ENCODE measurements at regions not wholly inside any gene's neighbourhood (a gene's known extent, or its start where the extent isn't known, plus 50 kb on each side); places are given as distances from the start of the nearest gene placed in this dataset.

- DNase-seq (ENCODE audit: extremely low read depth in 1 of 4, low spot score in 3 of 4), result no peak
- Histone ChIP-seq H3K4me2 (ENCODE audit: insufficient read depth, low read length) (no peak overlapping the region), H3K4me1 (replicated peaks in 1 of 2; ENCODE audit: control insufficient read depth in 2 of 2, insufficient read depth in 2 of 2, low read length in 2 of 2) (no peaks in the 10 kb centered on the region), H2AFZ (ENCODE audit: low read depth, low read length) (no peak overlapping the region), H3K9me3 (replicated peaks; ENCODE audit: control insufficient read depth, insufficient read depth, low read depth, low read length) (no peaks in the 10 kb centered on the region), H3K36me3 (ENCODE audit: control insufficient read depth, insufficient read depth, low read length) (no peaks in the 10 kb centered on the region), H3K9me1 (ENCODE audit: control insufficient read depth, insufficient read depth, low read length) (no peaks in the 10 kb centered on the region), H3K27ac (ENCODE audit: extremely low read depth, low read depth, low read length) (no peak overlapping the region), H3K79me2 (ENCODE audit: control insufficient read depth, insufficient read depth, low read length) (no peaks in the 10 kb centered on the region), H3K9ac (ENCODE audit: insufficient read depth in 1 of 2, low read depth in 2 of 2, low read length in 2 of 2) (no peak overlapping the region), H4K20me1 (replicated peaks; ENCODE audit: control insufficient read depth, insufficient read depth, low read length) (no peaks in the 10 kb centered on the region), H3K4me3 (no peak overlapping the region), H3K27me3 (ENCODE audit: control insufficient read depth in 2 of 2, insufficient read depth in 2 of 2, low read length in 2 of 2) (no peaks in the 10 kb centered on the region)
- in situ Hi-C loops (cut with MboI) (no loop called here), intact Hi-C loops (cut with micrococcal nuclease) (no loop called here)
- ATAC-seq, result no peak
- ChIA-PET CTCF (ENCODE audit: low intra/inter-chr PET ratio) (no interaction called here), POLR2A (no interaction called here)
- 0% methylated on average over 2 of the region's 2 CpGs for WGBS (ENCODE audit: insufficient coverage, low coverage, missing lambda C conversion rate)
- TF ChIP-seq RBM14 (IDR thresholded peaks at IDR 0.05; ENCODE audit: borderline replicate concordance, insufficient read depth, low read depth, low read length) (no peak), PURB (CRISPR knock-in tag; IDR thresholded peaks at IDR 0.05; ENCODE audit: low read depth) (no peak), TRIM24 (IDR thresholded peaks at IDR 0.05) (no peak), NR0B1 (IDR thresholded peaks at IDR 0.05; ENCODE audit: partially characterized antibody) (no peak), U2AF1 (optimal IDR thresholded peaks at IDR 0.05; ENCODE audit: low read depth, low read length) (no peak), BRF2 (IDR thresholded peaks at IDR 0.05; ENCODE audit: borderline replicate concordance, insufficient read depth, insufficient read length) (no peak)
- BruUV-seq (replicated peaks), result no TSS peak
- no peak for FAIRE-seq
These were observed 455.3 kb upstream of the SGCD start for GRCh38 chr5:155871623-155872022.
